Ascending aorta (tissue), 2 donors: ENCODE measurements at regions not wholly inside any gene's neighbourhood (a gene's known extent, or its start where the extent isn't known, plus 50 kb on each side); places are given as distances from the start of the nearest gene placed in this dataset.

Source experiments
- DNase-seq, 2 donors: peaks; one replicate each; pipeline ENCODE4 v3.0.0-alpha.2; 2019; ENCODE audit warnings: low spot score in 2 of 2
- H3K27ac ChIP-seq, 2 donors: fragments of 200-600 bp; sonication (generic); one replicate each; pipeline ENCODE4 v1.5.1; 2016 to 2017; ENCODE audit warnings: mild to moderate bottlenecking in 1 of 2
- H3K27me3 ChIP-seq: fragments of 200-600 bp; sonication (generic); one replicate; pipeline ENCODE4 v1.5.1; 2017
- H3K36me3 ChIP-seq, 2 donors: fragments of 200-600 bp; sonication (generic); one replicate each; pipeline ENCODE4 v1.5.1; 2016
- H3K4me1 ChIP-seq, 2 donors: fragments of 200-600 bp; sonication (generic); one replicate each; pipeline ENCODE4 v1.5.1; 2016 to 2017; ENCODE audit warnings: mild to moderate bottlenecking in 1 of 2
- H3K4me3 ChIP-seq, 2 donors: fragments of 200-600 bp; sonication (generic); one replicate each; pipeline ENCODE4 v1.5.1; 2016 to 2017; ENCODE audit warnings: mild to moderate bottlenecking in 1 of 2
- H3K9me3 ChIP-seq, 2 donors: fragments of 200-600 bp; sonication (generic); one replicate each; pipeline ENCODE4 v1.5.1; 2016
- intact Hi-C: fragments of 100-400 bp; cut with DNase I; formaldehyde crosslinking; loops from one replicate; pipeline ENCODE4 v1.15.1; 2023
- TF ChIP-seq, protein P1 (sequence below), 3 experiments: fragments of 200-600 bp in 2 of 3; fragments of 450-650 bp in 1 of 3; sonication (generic) in 2 of 3; IDR thresholded peaks; one replicate each; pipeline ENCODE4 v1.5.1; 2016 to 2019; ENCODE audit warnings: antibody characterized with exemption in 3 of 3, mild to moderate bottlenecking in 1 of 3, moderate library complexity in 1 of 3

DNA sequence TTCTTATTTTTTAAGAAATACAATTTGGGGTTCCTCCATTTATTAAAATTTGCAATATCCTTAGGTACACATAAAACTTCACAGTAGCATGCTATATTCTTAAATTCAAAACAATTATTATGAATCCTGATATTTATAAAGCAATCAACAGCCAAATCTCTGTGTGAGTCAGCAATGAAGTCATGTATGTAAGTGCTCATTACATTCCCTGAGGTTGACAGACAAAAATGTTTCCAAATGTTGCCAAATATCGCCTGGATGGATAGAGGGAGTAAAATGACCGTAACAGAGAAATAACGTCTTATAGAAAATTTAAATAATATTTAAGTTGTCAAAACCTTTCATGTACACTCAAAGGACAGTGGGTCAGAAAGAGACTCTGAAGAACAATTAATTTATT, 220.0 kb downstream of the PCDH18 start:
- intact Hi-C loops: no loop called here
- TF ChIP-seq, protein P1, sequence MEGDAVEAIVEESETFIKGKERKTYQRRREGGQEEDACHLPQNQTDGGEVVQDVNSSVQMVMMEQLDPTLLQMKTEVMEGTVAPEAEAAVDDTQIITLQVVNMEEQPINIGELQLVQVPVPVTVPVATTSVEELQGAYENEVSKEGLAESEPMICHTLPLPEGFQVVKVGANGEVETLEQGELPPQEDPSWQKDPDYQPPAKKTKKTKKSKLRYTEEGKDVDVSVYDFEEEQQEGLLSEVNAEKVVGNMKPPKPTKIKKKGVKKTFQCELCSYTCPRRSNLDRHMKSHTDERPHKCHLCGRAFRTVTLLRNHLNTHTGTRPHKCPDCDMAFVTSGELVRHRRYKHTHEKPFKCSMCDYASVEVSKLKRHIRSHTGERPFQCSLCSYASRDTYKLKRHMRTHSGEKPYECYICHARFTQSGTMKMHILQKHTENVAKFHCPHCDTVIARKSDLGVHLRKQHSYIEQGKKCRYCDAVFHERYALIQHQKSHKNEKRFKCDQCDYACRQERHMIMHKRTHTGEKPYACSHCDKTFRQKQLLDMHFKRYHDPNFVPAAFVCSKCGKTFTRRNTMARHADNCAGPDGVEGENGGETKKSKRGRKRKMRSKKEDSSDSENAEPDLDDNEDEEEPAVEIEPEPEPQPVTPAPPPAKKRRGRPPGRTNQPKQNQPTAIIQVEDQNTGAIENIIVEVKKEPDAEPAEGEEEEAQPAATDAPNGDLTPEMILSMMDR (IDR thresholded peaks at IDR 0.05): no peak
- Histone ChIP-seq H3K27me3 (no peaks in the 10 kb centered on the region), H3K9me3 (no peaks in the 10 kb centered on the region), H3K4me1 (peaks cover 0 to 9% of the 10 kb centered on the region in 2 donors), H3K27ac (no peak overlapping the region), H3K36me3 (no peaks in the 10 kb centered on the region), H3K4me3 (no peak overlapping the region)
- no peak for DNase-seq

DNA sequence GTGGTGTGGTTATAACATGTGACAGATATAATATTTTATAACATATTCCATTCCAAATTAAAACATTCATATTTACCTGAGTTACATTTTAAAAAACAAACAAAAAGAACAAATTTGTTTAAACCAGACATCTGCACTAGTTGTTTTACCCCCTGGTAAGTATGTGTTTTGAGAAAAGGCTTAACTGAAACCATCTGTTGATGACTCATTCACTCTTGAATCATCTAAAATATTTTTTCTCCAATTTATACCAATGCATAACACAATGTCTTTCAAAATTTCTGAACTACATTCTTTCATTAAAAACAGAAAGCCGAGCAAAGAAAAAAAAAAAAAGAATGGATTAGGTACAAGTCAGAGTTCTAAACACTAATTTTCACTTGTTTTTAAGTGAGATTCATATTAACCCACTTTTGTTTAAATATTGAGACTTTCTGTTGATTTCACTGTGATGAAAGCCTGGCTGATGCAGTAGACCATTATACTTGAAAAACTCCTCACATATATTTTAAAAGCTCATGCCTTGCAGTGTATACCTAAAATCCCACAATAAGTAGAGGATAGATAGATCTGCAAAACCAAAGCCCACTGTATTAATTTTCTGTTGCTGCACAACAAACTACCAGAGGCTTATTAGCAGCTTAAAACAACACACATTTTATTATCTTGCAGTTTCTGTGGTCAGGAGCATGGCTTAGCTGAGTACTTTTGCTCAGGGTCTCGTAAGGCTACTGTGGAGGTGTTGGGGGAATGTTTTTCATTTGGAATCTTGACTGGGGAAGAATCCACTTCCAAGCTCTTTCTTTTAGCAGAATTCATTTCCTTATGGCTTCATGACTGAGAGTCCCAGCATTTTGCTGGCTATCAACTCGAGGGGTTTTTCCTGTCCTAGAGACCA, 221.5 kb downstream of the PCDH18 start:
- intact Hi-C loops: no loop called here
- DNase-seq: no peak
- Histone ChIP-seq H3K27ac (peak overlapping the region in 1 of 2 donors; percentile 59), H3K4me1 (peaks cover 0 to 18% of the 10 kb centered on the region in 2 donors), H3K4me3 (no peak overlapping the region), H3K36me3 (no peaks in the 10 kb centered on the region), H3K27me3 (no peaks in the 10 kb centered on the region), H3K9me3 (no peaks in the 10 kb centered on the region)
- TF ChIP-seq, protein P1 (IDR thresholded peaks at IDR 0.05): no peak

DNA sequence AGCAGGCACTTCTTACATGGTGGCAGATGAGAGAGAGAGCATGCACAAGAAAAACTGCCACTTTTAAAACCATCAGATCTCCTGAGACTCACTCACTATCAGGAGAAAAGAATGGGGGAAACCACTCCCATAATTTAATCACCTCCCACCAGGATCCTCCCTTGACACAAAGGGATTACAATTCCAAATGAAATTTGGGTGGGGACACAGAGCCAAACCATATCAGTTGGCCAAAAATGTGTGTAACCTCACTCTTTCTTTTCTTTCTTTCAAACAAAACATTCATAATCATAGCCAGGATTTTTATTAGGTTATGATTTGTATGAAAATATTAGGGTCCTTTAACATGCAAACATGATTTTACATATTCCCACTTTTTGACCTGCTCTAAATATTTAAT, 222.1 kb downstream of the PCDH18 start:
- no peak overlapping the region for H3K4me3 ChIP-seq
- H3K36me3 ChIP-seq: no peaks in the 10 kb centered on the region
- DNase-seq: no peak
- peaks cover 0 to 18% of the 10 kb centered on the region in 2 donors for H3K4me1 ChIP-seq
- TF ChIP-seq, protein P1 (IDR thresholded peaks at IDR 0.05): no peak
- H3K27ac ChIP-seq: peak overlapping the region; percentile 4 to 59
- no peaks in the 10 kb centered on the region for H3K9me3 ChIP-seq
- no peaks in the 10 kb centered on the region for H3K27me3 ChIP-seq
- intact Hi-C loops: no loop called here

DNA sequence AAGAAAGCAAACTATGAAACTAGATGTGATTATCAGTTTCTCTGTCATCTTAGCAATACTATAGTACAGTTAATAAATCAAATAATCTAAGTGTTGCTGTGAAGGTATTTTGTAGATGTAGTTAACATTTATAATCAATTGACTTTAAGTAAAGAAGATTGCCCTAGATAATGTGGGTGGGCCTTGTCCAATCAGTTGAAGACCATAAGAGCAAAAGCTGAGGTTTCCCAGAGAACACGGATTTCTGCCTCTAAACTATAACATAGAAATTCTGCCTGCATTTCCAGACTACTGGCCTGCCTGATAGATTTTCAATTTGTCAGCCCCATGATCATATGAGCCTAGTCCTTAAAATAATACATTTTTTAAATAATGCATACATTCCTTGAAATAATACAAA, 222.9 kb downstream of the PCDH18 start:
- Histone ChIP-seq H3K4me3 (no peak overlapping the region), H3K36me3 (no peaks in the 10 kb centered on the region), H3K4me1 (peaks cover 0 to 18% of the 10 kb centered on the region in 2 donors), H3K27ac (no peak overlapping the region), H3K27me3 (no peaks in the 10 kb centered on the region), H3K9me3 (no peaks in the 10 kb centered on the region)
- no peak for DNase-seq
- intact Hi-C loops: no loop called here
- TF ChIP-seq, protein P1 (IDR thresholded peaks at IDR 0.05): no peak

DNA sequence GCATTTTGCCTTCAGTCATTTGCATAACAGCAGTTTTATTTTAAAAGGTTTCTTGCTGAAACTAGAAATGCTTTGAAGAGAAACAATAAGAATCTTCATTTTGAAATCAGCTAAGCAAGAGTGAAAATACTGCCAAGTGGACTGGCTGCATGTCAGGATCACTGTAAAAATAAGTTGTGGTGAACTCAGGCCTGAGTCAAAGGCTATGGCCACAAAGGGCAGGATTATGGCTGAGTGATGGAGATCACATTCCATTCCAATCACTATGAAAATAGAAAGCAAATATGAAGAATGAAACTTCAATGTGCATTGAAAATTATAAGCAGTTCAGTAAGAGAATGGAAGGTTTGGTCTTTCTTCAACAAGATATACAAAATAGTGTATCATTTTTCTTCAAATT, 224.5 kb downstream of the PCDH18 start:
- no peaks in the 10 kb centered on the region for H3K27me3 ChIP-seq
- H3K9me3 ChIP-seq: no peaks in the 10 kb centered on the region
- intact Hi-C loops: no loop called here
- H3K27ac ChIP-seq: peak overlapping the region; percentile 14 to 26
- H3K36me3 ChIP-seq: no peaks in the 10 kb centered on the region
- H3K4me3 ChIP-seq: no peak overlapping the region
- peaks cover 0 to 18% of the 10 kb centered on the region in 2 donors for H3K4me1 ChIP-seq
- peak in 1 of 2 donors; percentile 73 for DNase-seq
- TF ChIP-seq, protein P1 (IDR thresholded peaks at IDR 0.05): no peak
